MCF 10A (cell line): ENCODE measurements at regions not wholly inside any gene's neighbourhood (a gene's known extent, or its start where the extent isn't known, plus 50 kb on each side); places are given as distances from the start of the nearest gene placed in this dataset.
"Not testable (repeated sequence)": the region's sequence is repeated elsewhere in the genome, so short reads cannot be mapped to it uniquely, and the experiment has no call there.

Experiments
- BruUV-seq: library from RNA; stranded (reverse); fragments of 400-500 nt; replicated peaks from 2 replicates; lab custom pipeline; 2021; lab: Mats Ljungman, UMichigan
- CTCF ChIA-PET: fragments of 300-600 bp; sonication (Branson Sonifier 250); formaldehyde crosslinking; extraction: SDS; loops from one replicate; lab custom pipeline; 2021; ENCODE audit warnings: antibody characterized with exemption, inconsistent platforms; lab: Yijun Ruan, JAX
- POLR2A ChIA-PET: fragments of 300-600, 350-650 bp; sonication (Branson Sonifier 250); formaldehyde crosslinking; extraction: SDS; loops from one replicate; lab custom pipeline; 2020; ENCODE audit warnings: antibody characterized with exemption, inconsistent platforms; lab: Yijun Ruan, JAX
- DNase-seq: peaks from one replicate; pipeline ENCODE4 v3.0.0-alpha.2; 2018; ENCODE audit not compliant: unreplicated experiment
- H3K27ac Mint-ChIP-seq: one replicate; pipeline ENCODE4 v1.8.0; 2022; ENCODE audit warnings: mild to moderate bottlenecking, low read depth, mixed read lengths; ENCODE audit not compliant: unreplicated experiment
- H3K27me3 Mint-ChIP-seq: one replicate; pipeline ENCODE4 v1.8.0; 2022; ENCODE audit warnings: mixed read lengths; ENCODE audit not compliant: insufficient read depth, unreplicated experiment
- H3K36me3 Mint-ChIP-seq: one replicate; pipeline ENCODE4 v1.8.0; 2022; ENCODE audit warnings: mild to moderate bottlenecking, moderate library complexity, mixed read lengths; ENCODE audit not compliant: insufficient read depth, unreplicated experiment
- H3K4me1 Mint-ChIP-seq: one replicate; pipeline ENCODE4 v1.8.0; 2022; ENCODE audit warnings: mixed read lengths; ENCODE audit not compliant: insufficient read depth, unreplicated experiment
- H3K4me3 Mint-ChIP-seq: one replicate; pipeline ENCODE4 v1.8.0; 2022; ENCODE audit warnings: mild to moderate bottlenecking, moderate library complexity, mixed read lengths; ENCODE audit not compliant: unreplicated experiment
- H3K9me3 Mint-ChIP-seq: one replicate; pipeline ENCODE4 v1.8.0; 2022; ENCODE audit warnings: mixed read lengths; ENCODE audit not compliant: unreplicated experiment
- CTCF ChIP-seq: fragments of 200-600 bp; IDR thresholded peaks from one replicate; pipeline ENCODE4 v1.8.0; 2022; ENCODE audit warnings: antibody characterized with exemption, mild to moderate bottlenecking; ENCODE audit not compliant: unreplicated experiment
- intact Hi-C: fragments of 100-400 bp; cut with micrococcal nuclease; formaldehyde crosslinking; loops from 2 replicates; pipeline ENCODE4 v1.14.1; 2022

GRCh38 chr13:90591927-90592268 is 755.6 kb upstream of the MIR17HG start:
- no peaks in the 10 kb centered on the region for H3K36me3 Mint-ChIP-seq
- H3K4me3 Mint-ChIP-seq: no peak overlapping the region
- DNase-seq: no peak
- H3K4me1 Mint-ChIP-seq: peaks cover 6% of the 10 kb centered on the region
- no peak for TF ChIP-seq CTCF
- H3K27me3 Mint-ChIP-seq: no peaks in the 10 kb centered on the region
- no peak overlapping the region for H3K27ac Mint-ChIP-seq
- CTCF ChIA-PET: interaction anchor here (1.0 kb wide), 1 partner anchor 20 kb away, joined by 3 read pairs; no protein-coding TSS in a partner anchor
- no TSS peak for BruUV-seq
- intact Hi-C loops: no loop called here
- H3K9me3 Mint-ChIP-seq: no peaks in the 10 kb centered on the region
- POLR2A ChIA-PET: interaction anchor here (1.0 kb wide), 1 partner anchor 10 kb away, joined by 3 read pairs; no protein-coding TSS in a partner anchor

- intact Hi-C loops: no loop called here
- Mint-ChIP-seq H3K4me1 (peaks cover 6% of the 10 kb centered on the region), H3K4me3 (no peak overlapping the region), H3K27me3 (no peaks in the 10 kb centered on the region), H3K36me3 (no peaks in the 10 kb centered on the region), H3K9me3 (no peaks in the 10 kb centered on the region), H3K27ac (no peak overlapping the region)
- POLR2A ChIA-PET: interaction anchor here (0.6 to 1.0 kb wide), 3 partner anchors 9 to 1716 kb away, joined by 3 read pairs; no protein-coding TSS in a partner anchor
- CTCF ChIA-PET: interaction anchor here (0.6 to 1.0 kb wide), 5 partner anchors 9 to 135 kb away, joined by 3 to 5 read pairs (median 4); no protein-coding TSS in a partner anchor
- DNase-seq: no peak
- no peak for TF ChIP-seq CTCF
- no TSS peak for BruUV-seq
These were observed 754.5 kb upstream of the MIR17HG start for GRCh38 chr13:90592943-90593342.

GRCh38 chr13:90594681-90595080 is 752.8 kb upstream of the MIR17HG start:
- no peak overlapping the region for H3K4me3 Mint-ChIP-seq
- CTCF ChIA-PET: interaction anchor here (0.5 kb wide), 1 partner anchor 1931 kb away, joined by 3 read pairs; no protein-coding TSS in a partner anchor
- no peak overlapping the region for H3K27ac Mint-ChIP-seq
- peaks cover 6% of the 10 kb centered on the region for H3K4me1 Mint-ChIP-seq
- no peak for TF ChIP-seq CTCF
- DNase-seq: peak; percentile 89
- no peaks in the 10 kb centered on the region for H3K27me3 Mint-ChIP-seq
- H3K9me3 Mint-ChIP-seq: peaks cover 5% of the 10 kb centered on the region
- BruUV-seq: no TSS peak
- intact Hi-C loops: loop anchor here (2.0 kb wide), 1 partner anchor 272 kb away; no protein-coding TSS in a partner anchor
- H3K36me3 Mint-ChIP-seq: no peaks in the 10 kb centered on the region
- POLR2A ChIA-PET: interaction anchor here (0.6 to 1.5 kb wide), 2 partner anchors 13 to 30 kb away, joined by 3 read pairs; no protein-coding TSS in a partner anchor

- intact Hi-C loops: no loop called here
- no TSS peak for BruUV-seq
- no peak for TF ChIP-seq CTCF
- ChIA-PET POLR2A (no interaction called here), CTCF (no interaction called here)
- no peaks in the 10 kb centered on the region for H3K27me3 Mint-ChIP-seq
- no peak overlapping the region for H3K27ac Mint-ChIP-seq
- no peaks in the 10 kb centered on the region for H3K4me1 Mint-ChIP-seq
- H3K9me3 Mint-ChIP-seq: no peaks in the 10 kb centered on the region
- no peak for DNase-seq
- no peaks in the 10 kb centered on the region for H3K36me3 Mint-ChIP-seq
- no peak overlapping the region for H3K4me3 Mint-ChIP-seq
These were observed 741.8 kb upstream of the MIR17HG start for GRCh38 chr13:90605664-90606063.

- intact Hi-C loops, BruUV-seq, H3K27ac Mint-ChIP-seq, POLR2A ChIA-PET, H3K36me3 Mint-ChIP-seq, H3K4me3 Mint-ChIP-seq, DNase-seq, H3K27me3 Mint-ChIP-seq, H3K4me1 Mint-ChIP-seq, H3K9me3 Mint-ChIP-seq: not testable (repeated sequence)
- CTCF ChIA-PET: interaction anchor here (1.2 kb wide), 1 partner anchor 37 kb away, joined by 3 read pairs; no protein-coding TSS in a partner anchor
These were observed 740.6 kb upstream of the MIR17HG start for GRCh38 chr13:90606921-90607320.
